HEK293T (cell line): ENCODE measurements at regions not wholly inside any gene's neighbourhood (a gene's known extent, or its start where the extent isn't known, plus 50 kb on each side); places are given as distances from the start of the nearest gene placed in this dataset.

Source experiments
- BHLHE40 ChIP-seq: fragments of 450-650 bp; IDR thresholded peaks from 2 replicates; pipeline ENCODE4 v1.6.1; 2016; ENCODE audit warnings: mild to moderate bottlenecking, moderate library complexity, borderline replicate concordance
- FOXA1 ChIP-seq: fragments of 450-650 bp; IDR thresholded peaks from 2 replicates; pipeline ENCODE4 v1.6.1; 2016; ENCODE audit warnings: mild to moderate bottlenecking
- LEF1 ChIP-seq: fragments of 450-650 bp; IDR thresholded peaks from 2 replicates; pipeline ENCODE4 v1.6.1; 2017; ENCODE audit warnings: mild to moderate bottlenecking, borderline replicate concordance
- SUZ12 ChIP-seq: fragments of 450-650 bp; IDR thresholded peaks from 2 replicates; pipeline ENCODE4 v1.6.1; 2016; ENCODE audit warnings: mild to moderate bottlenecking

DNA sequence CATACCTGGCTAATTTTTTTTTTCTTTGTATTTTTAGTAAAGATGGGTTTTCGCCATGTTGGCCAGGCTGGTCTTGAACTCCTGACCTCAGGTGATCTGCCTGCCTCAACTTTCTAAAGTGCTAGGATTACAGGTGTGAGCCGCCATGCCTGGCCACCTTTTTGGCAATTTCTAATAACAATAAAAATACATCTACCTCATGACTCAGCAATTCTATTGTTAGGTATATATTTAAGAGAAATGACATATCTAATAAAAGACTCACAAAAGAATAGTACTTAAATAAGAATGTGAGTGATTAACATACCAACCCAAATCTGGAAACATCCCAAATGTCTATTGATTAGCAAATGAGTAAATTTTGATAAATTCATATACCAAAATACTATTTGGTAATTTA lies 103.6 kb upstream of the PPP1R9A start:
- TF ChIP-seq LEF1, result no peak
- no peak for TF ChIP-seq BHLHE40
- TF ChIP-seq FOXA1, result no peak
- no peak for TF ChIP-seq SUZ12
